H1 (cell line): ENCODE measurements at regions not wholly inside any gene's neighbourhood (a gene's known extent, or its start where the extent isn't known, plus 50 kb on each side); places are given as distances from the start of the nearest gene placed in this dataset.

ENCODE experiments used
- CTCF ChIA-PET: fragments of 300-600 bp; sonication (Branson Sonifier 250); formaldehyde crosslinking; loops from one replicate; lab custom pipeline; 2021; ENCODE audit not compliant: partially characterized antibody; lab: Charles Lee
- POLR2A ChIA-PET: fragments of 300-600 bp; sonication (Branson Sonifier 250); formaldehyde crosslinking; loops from one replicate; lab custom pipeline; 2021; ENCODE audit warnings: inconsistent platforms; ENCODE audit not compliant: partially characterized antibody; lab: Charles Lee
- DNase-seq, 2 experiments: peaks; one replicate each; pipeline versions ENCODE4 v3.0.0 to v3.0.0-alpha.2; 2010 to 2022; ENCODE audit warnings: low spot score in 2 of 2, low read depth in 1 of 2, mixed read lengths in 1 of 2
- FAIRE-seq: peaks from 2 replicates; lab custom pipeline; 2011; peaks lifted over from hg19 to GRCh38; lab: Jason Lieb, UNC
- H2AFZ ChIP-seq: 2 replicates; pipeline ENCODE4 v1.8.1; 2012; ENCODE audit warnings: low read length, inconsistent platforms
- H2AK5ac ChIP-seq: 2 replicates; pipeline ENCODE4 v1.6.1; 2013; ENCODE audit warnings: low read depth, low read length
- H2BK120ac ChIP-seq: replicated peaks from 2 replicates; pipeline ENCODE3; 2013; ENCODE audit warnings: low read depth, low read length, inconsistent platforms
- H2BK12ac ChIP-seq: 2 replicates; pipeline ENCODE4 v1.6.1; 2013; ENCODE audit warnings: low read depth, low read length
- H2BK15ac ChIP-seq: 2 replicates; pipeline ENCODE4 v1.6.1; 2013; ENCODE audit warnings: low read length
- H2BK20ac ChIP-seq: 2 replicates; pipeline ENCODE4 v1.6.1; 2013; ENCODE audit warnings: low read length
- H2BK5ac ChIP-seq: 2 replicates; pipeline ENCODE4 v1.6.1; 2013; ENCODE audit warnings: low read depth, low read length
- H3K14ac ChIP-seq: 2 replicates; pipeline ENCODE4 v1.6.1; 2013; ENCODE audit warnings: inconsistent platforms; ENCODE audit not compliant: insufficient read length
- H3K18ac ChIP-seq: 2 replicates; pipeline ENCODE4 v1.6.1; 2013; ENCODE audit warnings: low read length; ENCODE audit errors: extremely low read depth
- H3K23ac ChIP-seq: 2 replicates; pipeline ENCODE4 v1.6.1; 2013; ENCODE audit warnings: inconsistent platforms; ENCODE audit not compliant: insufficient read length
- H3K23me2 ChIP-seq: 2 replicates; pipeline ENCODE4 v1.6.1; 2013; ENCODE audit warnings: low read depth, low read length
- H3K27ac ChIP-seq: 2 replicates; pipeline ENCODE4 v1.6.1; 2011; ENCODE audit warnings: low read depth, low read length, inconsistent platforms
- H3K27me3 ChIP-seq, 4 experiments: replicated peaks in 1 of 4; 1 replicate in 1 of 4; 2 replicates in 3 of 4; pipeline versions ENCODE4 v1.6.1 to v1.8.1; 2011 to 2013; ENCODE audit warnings: low read length in 3 of 4, mild to moderate bottlenecking in 3 of 4, inconsistent platforms in 2 of 4, mixed read lengths in 2 of 4, moderate library complexity in 1 of 4; ENCODE audit not compliant: control insufficient read depth in 3 of 4, insufficient read depth in 3 of 4; ENCODE audit errors: extremely low read depth in 1 of 4
- H3K36me3 ChIP-seq, 4 experiments: 2 replicates each; pipeline versions ENCODE4 v1.6.1 to v1.8.1; 2011 to 2013; ENCODE audit warnings: mild to moderate bottlenecking in 4 of 4, low read length in 3 of 4, moderate library complexity in 2 of 4, control low read depth in 1 of 4, inconsistent platforms in 1 of 4; ENCODE audit not compliant: insufficient read depth in 4 of 4, control insufficient read depth in 2 of 4
- H3K4ac ChIP-seq: replicated peaks from 2 replicates; pipeline ENCODE3; 2013; ENCODE audit warnings: low read length, low read depth, mixed read lengths, inconsistent platforms; ENCODE audit not compliant: insufficient read length
- H3K4me1 ChIP-seq, 4 experiments: replicated peaks in 1 of 4; 1 replicate in 1 of 4; 2 replicates in 3 of 4; pipeline versions ENCODE4 v1.6.1 to v1.8.1; 2011 to 2013; ENCODE audit warnings: low read length in 3 of 4, inconsistent platforms in 2 of 4, mixed read lengths in 1 of 4; ENCODE audit not compliant: insufficient read depth in 4 of 4, control insufficient read depth in 3 of 4
- H3K4me2 ChIP-seq, 2 experiments: 2 replicates each; pipeline versions ENCODE4 v1.6.1 to v1.8.1; 2011 to 2013; ENCODE audit warnings: low read depth in 2 of 2, low read length in 2 of 2, control low read depth in 1 of 2, inconsistent platforms in 1 of 2, mild to moderate bottlenecking in 1 of 2; ENCODE audit not compliant: insufficient read depth in 1 of 2
- H3K4me3 ChIP-seq, 4 experiments: fragments of 200-600, 300-600 bp in 1 of 4; sonication (generic), shearing (Covaris generic), sonication (Bioruptor Twin) in 1 of 4; 2 replicates each; pipeline versions ENCODE4 v1.5.1 to v1.8.1; 2011 to 2016; ENCODE audit warnings: low read length in 4 of 4, low read depth in 3 of 4, control low read depth in 2 of 4, inconsistent platforms in 2 of 4, mild to moderate bottlenecking in 2 of 4, mixed read lengths in 1 of 4, moderate library complexity in 1 of 4; ENCODE audit not compliant: insufficient read depth in 2 of 4; ENCODE audit errors: extremely low read depth in 1 of 4
- H3K56ac ChIP-seq: replicated peaks from 2 replicates; pipeline ENCODE3; 2013; ENCODE audit warnings: low read depth, mild to moderate bottlenecking, mixed read lengths, low read length, inconsistent platforms; ENCODE audit not compliant: insufficient read length
- H3K79me1 ChIP-seq: 2 replicates; pipeline ENCODE4 v1.6.1; 2013; ENCODE audit warnings: low read depth, low read length, control low read depth
- H3K79me2 ChIP-seq, 2 experiments: 2 replicates each; pipeline versions ENCODE4 v1.6.1 to v1.8.1; 2012 to 2013; ENCODE audit warnings: low read length in 2 of 2, mild to moderate bottlenecking in 2 of 2, inconsistent platforms in 1 of 2; ENCODE audit not compliant: insufficient read depth in 2 of 2, control insufficient read depth in 1 of 2
- H3K9ac ChIP-seq, 4 experiments: replicated peaks in 1 of 4; 1 replicate in 1 of 4; 2 replicates in 3 of 4; pipeline versions ENCODE4 v1.6.1 to v1.8.1; 2011 to 2013; ENCODE audit warnings: low read depth in 3 of 4, low read length in 3 of 4, control low read depth in 2 of 4, mild to moderate bottlenecking in 2 of 4, moderate library complexity in 2 of 4, inconsistent platforms in 1 of 4; ENCODE audit errors: extremely low read depth in 1 of 4
- H3K9me3 ChIP-seq, 2 experiments: 2 replicates each; pipeline versions ENCODE4 v1.6.1 to v1.8.1; 2012 to 2013; ENCODE audit warnings: mild to moderate bottlenecking in 2 of 2, moderate library complexity in 2 of 2, control low read depth in 1 of 2, inconsistent platforms in 1 of 2, low read depth in 1 of 2, low read length in 1 of 2, mixed read lengths in 1 of 2; ENCODE audit not compliant: insufficient read depth in 2 of 2
- H4K20me1 ChIP-seq, 2 experiments: replicated peaks in 1 of 2; 2 replicates each; pipeline versions ENCODE3 to v1.8.1; 2011 to 2013; ENCODE audit warnings: inconsistent platforms in 2 of 2, low read length in 2 of 2, mild to moderate bottlenecking in 1 of 2; ENCODE audit not compliant: insufficient read depth in 2 of 2, control insufficient read depth in 1 of 2
- H4K5ac ChIP-seq: 2 replicates; pipeline ENCODE4 v1.6.1; 2013; ENCODE audit warnings: low read length, low read depth, mixed read lengths, inconsistent platforms; ENCODE audit not compliant: insufficient read length
- H4K8ac ChIP-seq: 2 replicates; pipeline ENCODE4 v1.8.0; 2013; ENCODE audit warnings: mild to moderate bottlenecking, moderate library complexity, low read length, inconsistent platforms; ENCODE audit not compliant: insufficient read depth; ENCODE audit errors: extremely low read depth
- H4K91ac ChIP-seq: replicated peaks from 2 replicates; pipeline ENCODE3; 2013; ENCODE audit warnings: low read length, mixed read lengths, inconsistent platforms; ENCODE audit not compliant: insufficient read length
- CBX5 ChIP-seq: fragments of 300-800, 300-1000 bp; sonication (generic); IDR thresholded peaks from 2 replicates; pipeline ENCODE4 v1.7.1; 2016; ENCODE audit warnings: antibody characterized with exemption, low read length, low read depth
- CBX8 ChIP-seq: fragments of 300-800, 300-1000 bp; sonication (generic); IDR thresholded peaks from 2 replicates; pipeline ENCODE4 v1.7.1; 2016; ENCODE audit warnings: low read depth, low read length, borderline replicate concordance
- CHD1 ChIP-seq: IDR thresholded peaks from 2 replicates; pipeline ENCODE4 v1.6.1; 2012; ENCODE audit warnings: low read depth, low read length, improper control_type of control experiment
- CHD2 ChIP-seq: IDR thresholded peaks from 2 replicates; pipeline ENCODE4 v1.6.1; 2012; ENCODE audit warnings: low read length, improper control_type of control experiment
- EP300 ChIP-seq, 2 experiments: IDR thresholded peaks; 1 replicate in 1 of 2; 2 replicates in 1 of 2; pipeline ENCODE4 v1.6.1; 2011 to 2012; ENCODE audit warnings: low read depth in 2 of 2, low read length in 2 of 2, mild to moderate bottlenecking in 2 of 2, borderline replicate concordance in 1 of 2, inconsistent platforms in 1 of 2, moderate library complexity in 1 of 2
- EZH2 ChIP-seq: fragments of 200-600 bp; sonication (generic); IDR thresholded peaks from 2 replicates; pipeline ENCODE4 v1.7.1; 2012; ENCODE audit warnings: low read depth, mild to moderate bottlenecking, moderate library complexity, low read length, inconsistent platforms; ENCODE audit not compliant: severe bottlenecking
- FOSL1 ChIP-seq: IDR thresholded peaks from 2 replicates; pipeline ENCODE4 v1.6.1; 2011; ENCODE audit warnings: mild to moderate bottlenecking, low read depth, low read length, moderate library complexity; ENCODE audit not compliant: insufficient read depth
- JUN ChIP-seq: IDR thresholded peaks from 2 replicates; pipeline ENCODE4 v1.6.1; 2011; ENCODE audit warnings: low read depth, mild to moderate bottlenecking, improper control_type of control experiment, low read length
- KDM4A ChIP-seq: IDR thresholded peaks from one replicate; pipeline ENCODE4 v1.7.1; 2012; ENCODE audit warnings: low read depth, mild to moderate bottlenecking, moderate library complexity, low read length, inconsistent platforms; ENCODE audit not compliant: severe bottlenecking
- NANOG ChIP-seq: IDR thresholded peaks from 2 replicates; pipeline ENCODE4 v1.6.1; 2011; ENCODE audit warnings: low read length, low read depth, mild to moderate bottlenecking, inconsistent platforms; ENCODE audit not compliant: insufficient read depth, poor library complexity, severe bottlenecking
- POU5F1 ChIP-seq: IDR thresholded peaks from 2 replicates; pipeline ENCODE4 v1.6.1; 2011; ENCODE audit warnings: low read depth, mild to moderate bottlenecking, low read length, moderate library complexity
- SIRT6 ChIP-seq: IDR thresholded peaks from one replicate; pipeline ENCODE4 v1.7.1; 2012; ENCODE audit warnings: low read length, inconsistent platforms
- SP2 ChIP-seq: IDR thresholded peaks from 2 replicates; pipeline ENCODE4 v1.6.1; 2012; ENCODE audit warnings: mild to moderate bottlenecking, low read length, inconsistent platforms
- SUZ12 ChIP-seq: fragments of 200-600 bp; sonication (generic); IDR thresholded peaks from 2 replicates; pipeline ENCODE4 v1.6.1; 2012; ENCODE audit warnings: mild to moderate bottlenecking, inconsistent platforms, low read length, moderate library complexity, mixed read lengths
- WGBS, 2 experiments: shearing (Covaris generic) in 1 of 2; methylation state at CpG; one replicate each; pipeline versions ENCODE4 v1.1.6 to v1.1.7; 2013 to 2015; ENCODE audit warnings: low lambda C conversion rate in 2 of 2, mixed read lengths in 2 of 2, inconsistent platforms in 1 of 2, low coverage in 1 of 2, missing lambda C conversion rate in 1 of 2; ENCODE audit not compliant: insufficient replicate concordance in 2 of 2, insufficient coverage in 1 of 2, insufficient read length in 1 of 2; ENCODE audit errors: extremely low coverage in 1 of 2, missing lambda C conversion rate in 1 of 2; 5-methylcytosine and 5-hydroxymethylcytosine counted together
- TF ChIP-seq, protein P1 (sequence below): IDR thresholded peaks from 2 replicates; pipeline ENCODE4 v1.6.1; 2012; ENCODE audit warnings: inconsistent platforms

- ChIA-PET CTCF (interaction anchor here (0.6 to 1.7 kb wide), 6 partner anchors 10 to 124 kb away, joined by 3 to 5 read pairs (median 3); no protein-coding TSS in a partner anchor), POLR2A (no interaction called here)
- Histone ChIP-seq H3K27me3 (no peaks in the 10 kb centered on the region), H2BK12ac (no peak overlapping the region), H2BK20ac (no peak overlapping the region), H3K23me2 (no peaks in the 10 kb centered on the region), H3K79me1 (no peaks in the 10 kb centered on the region), H2BK15ac (no peak overlapping the region), H3K9me3 (no peaks in the 10 kb centered on the region), H3K56ac (no peak overlapping the region), H3K4me3 (no peak overlapping the region), H3K4me1 (no peaks in the 10 kb centered on the region), H3K36me3 (no peaks in the 10 kb centered on the region), H3K4ac (no peak overlapping the region), H3K79me2 (no peaks in the 10 kb centered on the region), H2BK120ac (no peak overlapping the region), H2BK5ac (no peak overlapping the region), H3K9ac (no peak overlapping the region), H2AFZ (no peak overlapping the region), H3K18ac (no peak overlapping the region), H4K91ac (no peak overlapping the region), H4K5ac (no peak overlapping the region), H4K20me1 (no peaks in the 10 kb centered on the region), H2AK5ac (no peak overlapping the region), H3K14ac (no peak overlapping the region), H3K4me2 (no peak overlapping the region), H4K8ac (no peak overlapping the region), H3K23ac (no peak overlapping the region), H3K27ac (no peak overlapping the region)
- 94% methylated on average over 8 of the region's 8 CpGs; no CpG with 5 or more reads in 1 of the 2 experiments for WGBS, 2 experiments
- no peak for TF ChIP-seq FOSL1
- no peak for TF ChIP-seq SUZ12
- TF ChIP-seq CHD1: no peak
- no peak for TF ChIP-seq SP2
- TF ChIP-seq EP300 (IDR thresholded peaks at IDR 0.05; ENCODE audit: borderline replicate concordance in 1 of 2, low read depth in 2 of 2, low read length in 2 of 2): no peak
- TF ChIP-seq CHD2: no peak
- no peak for TF ChIP-seq SIRT6
- no peak for TF ChIP-seq CBX5
- no peak for TF ChIP-seq JUN
- TF ChIP-seq, protein P1, sequence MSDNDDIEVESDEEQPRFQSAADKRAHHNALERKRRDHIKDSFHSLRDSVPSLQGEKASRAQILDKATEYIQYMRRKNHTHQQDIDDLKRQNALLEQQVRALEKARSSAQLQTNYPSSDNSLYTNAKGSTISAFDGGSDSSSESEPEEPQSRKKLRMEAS: no peak
- no peak for TF ChIP-seq CBX8
- no peak for TF ChIP-seq NANOG
- TF ChIP-seq EZH2: no peak
- no peak for TF ChIP-seq KDM4A
- TF ChIP-seq POU5F1: no peak
- no peak for FAIRE-seq
- DNase-seq: no peak
Measured at GRCh38 chr15:98304371-98304770, 343.9 kb downstream of the ARRDC4 start.
